SK-N-MC (cell line): ENCODE measurements at regions not wholly inside any gene's neighbourhood (a gene's known extent, or its start where the extent isn't known, plus 50 kb on each side); places are given as distances from the start of the nearest gene placed in this dataset.

Experiments
- EZH2 ChIP-seq: fragments of 200-600 bp; sonication (generic); IDR thresholded peaks from one replicate; pipeline ENCODE4 v1.6.1; 2017; ENCODE audit warnings: antibody characterized with exemption
- FOXP2 ChIP-seq: optimal IDR thresholded peaks from 2 replicates; pipeline ENCODE3; 2011; ENCODE audit warnings: mild to moderate bottlenecking, moderate library complexity; ENCODE audit not compliant: insufficient read depth; ENCODE audit errors: extremely low read length, control extremely low read depth
- POLR2AphosphoS5 ChIP-seq: IDR thresholded peaks from 2 replicates; pipeline ENCODE4 v1.6.1; 2012; ENCODE audit warnings: mild to moderate bottlenecking, low read depth, low read length, borderline replicate concordance

GRCh38 chr4:20181926-20182325, 69.8 kb upstream of the SLIT2 start:
- TF ChIP-seq EZH2 (no peak), FOXP2 (no peak), POLR2AphosphoS5 (no peak)
